Spleen (tissue), 11 donors: ENCODE measurements at regions not wholly inside any gene's neighbourhood (a gene's known extent, or its start where the extent isn't known, plus 50 kb on each side); places are given as distances from the start of the nearest gene placed in this dataset.
"Not testable (repeated sequence)": the region's sequence is repeated elsewhere in the genome, so short reads cannot be mapped to it uniquely, and the experiment has no call there.

Experiments used
- DNase-seq: peaks from one replicate; pipeline ENCODE4 v3.0.0-alpha.2; 2020
- H3K27ac ChIP-seq, 8 donors: fragments of 200-600 bp; sonication (generic) in 7 of 8; 1 replicate in 4 of 8; 2 replicates in 4 of 8; pipeline versions ENCODE4 v1.5.0 to v1.8.0; 2016 to 2021; ENCODE audit warnings: inconsistent platforms in 4 of 8, mild to moderate bottlenecking in 4 of 8, moderate library complexity in 1 of 8
- H3K27me3 ChIP-seq, 7 donors: fragments of 200-600 bp; sonication (generic) in 6 of 7; replicated peaks in 1 of 7; 1 replicate in 4 of 7; 2 replicates in 3 of 7; pipeline versions ENCODE4 v1.5.0 to v1.8.0; 2016 to 2021; ENCODE audit warnings: inconsistent platforms in 3 of 7, mild to moderate bottlenecking in 1 of 7
- H3K36me3 ChIP-seq, 6 donors: fragments of 200-600 bp; sonication (generic) in 5 of 6; 1 replicate in 4 of 6; 2 replicates in 2 of 6; pipeline versions ENCODE4 v1.5.0 to v1.8.0; 2016 to 2021; ENCODE audit warnings: inconsistent platforms in 2 of 6
- H3K4me1 ChIP-seq, 6 donors: fragments of 200-600 bp; sonication (generic) in 5 of 6; 1 replicate in 3 of 6; 2 replicates in 3 of 6; pipeline versions ENCODE4 v1.5.0 to v1.8.0; 2016 to 2021; ENCODE audit warnings: inconsistent platforms in 3 of 6
- H3K4me3 ChIP-seq, 8 donors: fragments of 200-600 bp; sonication (generic) in 7 of 8; 1 replicate in 4 of 8; 2 replicates in 4 of 8; pipeline versions ENCODE4 v1.5.0 to v1.8.0; 2016 to 2021; ENCODE audit warnings: inconsistent platforms in 4 of 8, mild to moderate bottlenecking in 4 of 8, moderate library complexity in 2 of 8
- H3K9me3 ChIP-seq, 8 donors: fragments of 200-600 bp; sonication (generic) in 7 of 8; 1 replicate in 4 of 8; 2 replicates in 4 of 8; pipeline versions ENCODE4 v1.5.0 to v1.8.0; 2016 to 2021; ENCODE audit warnings: inconsistent platforms in 4 of 8
- CTCF ChIP-seq, 11 experiments: fragments of 200-600 bp in 7 of 11; fragments of 450-650 bp in 4 of 11; sonication (generic) in 4 of 11; IDR thresholded peaks in 8 of 11; conservative IDR thresholded peaks in 3 of 11; 1 replicate in 7 of 11; 2 replicates in 4 of 11; pipeline versions ENCODE4 v1.4.0 to v1.8.0; 2016 to 2021; ENCODE audit warnings: antibody characterized with exemption in 11 of 11, inconsistent platforms in 4 of 11, mild to moderate bottlenecking in 1 of 11
- POLR2A ChIP-seq, 3 donors: fragments of 450-650 bp; IDR thresholded peaks; one replicate each; pipeline ENCODE4 v1.5.1; 2017; ENCODE audit warnings: antibody characterized with exemption in 3 of 3, mild to moderate bottlenecking in 1 of 3
- POLR2AphosphoS5 ChIP-seq, 3 donors: sonication (generic); formaldehyde crosslinking; IDR thresholded peaks; one replicate each; pipeline ENCODE4 v1.5.1; 2017; ENCODE audit warnings: antibody characterized with exemption in 3 of 3
- WGBS, 5 donors: extraction: QIAGEN DNeasy Blood & Tissue Kit in 3 of 5; methylation state at CpG; one replicate each; pipeline versions ENCODE4 v1.1.5 to v1.1.7; 2013 to 2018; 5-methylcytosine and 5-hydroxymethylcytosine counted together
- intact Hi-C: fragments of 100-400 bp; cut with DNase I; formaldehyde crosslinking; loops from one replicate; pipeline ENCODE4 v1.15.0; 2023; ENCODE audit warnings: low total_unique reads
- donor health status: healthy with polysubstance abuse.
- donor health status: DM: no; HTN: no; CAD: no; lungs with moderate emphysema.
- donor health status: DM: no; HTN: no; CAD: no.
- donor health status: Bipolar disorder and iron deficiency.
- donor health status: healthy.
- donor health status: DM: no; HTN: no; CAD: no.
- donor health status: DM: yes; HTN: yes; CAD: no.

- Histone ChIP-seq H3K27ac (no peak overlapping the region), H3K4me3 (no peak overlapping the region), H3K27me3 (no peaks in the 10 kb centered on the region), H3K4me1 (no peaks in the 10 kb centered on the region), H3K9me3 (peaks cover 0 to 11% (median 2%) of the 10 kb centered on the region in 8 donors), H3K36me3 (no peaks in the 10 kb centered on the region)
- DNase-seq = no peak
- WGBS, 5 donors = 82 to 90% (median 86%) methylated on average over 4 of the region's 4 CpGs
- no peak for TF ChIP-seq POLR2A (IDR thresholded peaks at IDR 0.05)
- TF ChIP-seq CTCF (IDR thresholded peaks at IDR 0.05 in 8 of 11, conservative IDR thresholded peaks at IDR 0.05 in 3 of 11) = no peak
- no peak for TF ChIP-seq POLR2AphosphoS5 (IDR thresholded peaks at IDR 0.05)
- intact Hi-C loops = no loop called here
Observed at GRCh38 chr3:80350771-80351170, 583.0 kb upstream of the ROBO1 start.

- intact Hi-C loops = no loop called here
- no peaks in the 10 kb centered on the region for H3K4me1 ChIP-seq
- H3K9me3 ChIP-seq = peaks cover 0 to 24% (median 2%) of the 10 kb centered on the region in 8 donors
- H3K27me3 ChIP-seq = no peaks in the 10 kb centered on the region
- no peaks in the 10 kb centered on the region for H3K36me3 ChIP-seq
- no peak for TF ChIP-seq POLR2AphosphoS5 (IDR thresholded peaks at IDR 0.05)
- no peak for TF ChIP-seq CTCF (IDR thresholded peaks at IDR 0.05 in 8 of 11, conservative IDR thresholded peaks at IDR 0.05 in 3 of 11)
- no peak for TF ChIP-seq POLR2A (IDR thresholded peaks at IDR 0.05)
- H3K4me3 ChIP-seq = no peak overlapping the region
- no peak overlapping the region for H3K27ac ChIP-seq
- 69 to 86% (median 72%) methylated on average over 4 of the region's 4 CpGs; no CpG with 5 or more reads in 1 of the 5 donors for WGBS, 5 donors
- no peak for DNase-seq
Observed at GRCh38 chr3:80338366-80338765, 570.6 kb upstream of the ROBO1 start.

- no peaks in the 10 kb centered on the region for H3K36me3 ChIP-seq
- peaks cover 0 to 22% (median 2%) of the 10 kb centered on the region in 8 donors for H3K9me3 ChIP-seq
- H3K4me3 ChIP-seq = no peak overlapping the region
- intact Hi-C loops = no loop called here
- no peaks in the 10 kb centered on the region for H3K4me1 ChIP-seq
- H3K27ac ChIP-seq = no peak overlapping the region
- WGBS, 5 donors = 87 to 97% (median 94%) methylated on average over 2 of the region's 2 CpGs
- no peaks in the 10 kb centered on the region for H3K27me3 ChIP-seq
- TF ChIP-seq POLR2A (IDR thresholded peaks at IDR 0.05) (no peak), CTCF (IDR thresholded peaks at IDR 0.05 in 8 of 11, conservative IDR thresholded peaks at IDR 0.05 in 3 of 11) (no peak), POLR2AphosphoS5 (IDR thresholded peaks at IDR 0.05) (no peak)
- DNase-seq = no peak
Observed at GRCh38 chr3:80334534-80334933, 566.7 kb upstream of the ROBO1 start.

- Histone ChIP-seq H3K4me1 (no peaks in the 10 kb centered on the region), H3K36me3 (no peaks in the 10 kb centered on the region), H3K4me3 (no peak overlapping the region), H3K27me3 (no peaks in the 10 kb centered on the region), H3K9me3 (peaks cover 0 to 11% (median under 1%) of the 10 kb centered on the region in 8 donors), H3K27ac (no peak overlapping the region)
- WGBS, 5 donors = 33 to 76% (median 59%) methylated on average over 1 of the region's 1 CpG
- no peak for DNase-seq
- intact Hi-C loops = no loop called here
- TF ChIP-seq CTCF (IDR thresholded peaks at IDR 0.05 in 8 of 11, conservative IDR thresholded peaks at IDR 0.05 in 3 of 11) (no peak), POLR2A (IDR thresholded peaks at IDR 0.05) (no peak), POLR2AphosphoS5 (IDR thresholded peaks at IDR 0.05) (no peak)
Observed at GRCh38 chr3:80331494-80332170, 563.8 kb upstream of the ROBO1 start.

- H3K27me3 ChIP-seq, H3K4me3 ChIP-seq, H3K36me3 ChIP-seq, DNase-seq, H3K4me1 ChIP-seq, H3K27ac ChIP-seq, intact Hi-C loops: not testable (repeated sequence)
- WGBS, 5 donors = 91 to 94% (median 92%) methylated on average over 7 to 19 of the region's 19 CpGs
- peaks cover 0 to 76% (median 54%) of the 10 kb centered on the region in 8 donors for H3K9me3 ChIP-seq
Observed at GRCh38 chr3:80314541-80314940, 546.7 kb upstream of the ROBO1 start.
